HepG2 (cell line): ENCODE measurements at regions not wholly inside any gene's neighbourhood (a gene's known extent, or its start where the extent isn't known, plus 50 kb on each side); places are given as distances from the start of the nearest gene placed in this dataset.

Experiments used
- BCL3 ChIP-seq: sonication (generic); formaldehyde crosslinking; IDR thresholded peaks from 2 replicates; pipeline ENCODE4 v1.5.1; 2020; ENCODE audit warnings: mild to moderate bottlenecking, missing genetic modification reagents, moderate library complexity
- CENPBD1 ChIP-seq: sonication (generic); formaldehyde crosslinking; IDR thresholded peaks from 2 replicates; pipeline ENCODE4 v1.8.0; 2022; ENCODE audit warnings: missing genetic modification reagents, low read depth, mild to moderate bottlenecking, borderline replicate concordance
- FIP1L1 ChIP-seq: fragments of 200-400 bp; formaldehyde crosslinking; IDR thresholded peaks from 2 replicates; pipeline ENCODE4 v1.6.1; 2018; ENCODE audit warnings: low read depth, mild to moderate bottlenecking, low read length, moderate library complexity, borderline replicate concordance; ENCODE audit not compliant: insufficient read depth
- FOSL2 ChIP-seq: sonication (generic); formaldehyde crosslinking; IDR thresholded peaks from 2 replicates; pipeline ENCODE4 v1.4.0; 2020; ENCODE audit warnings: missing genetic modification reagents
- HMGXB3 ChIP-seq: sonication (generic); formaldehyde crosslinking; IDR thresholded peaks from 2 replicates; pipeline ENCODE4 v1.4.0; 2020; ENCODE audit warnings: missing genetic modification reagents, borderline replicate concordance
- JUN ChIP-seq: sonication (generic); formaldehyde crosslinking; IDR thresholded peaks from 2 replicates; pipeline ENCODE4 v1.4.0; 2020; ENCODE audit warnings: mild to moderate bottlenecking, missing genetic modification reagents
- NR1H2 ChIP-seq: sonication (generic); formaldehyde crosslinking; IDR thresholded peaks from 2 replicates; pipeline ENCODE4 v1.8.1; 2022; ENCODE audit warnings: low read depth, missing genetic modification reagents, borderline replicate concordance
- PHF20 ChIP-seq: sonication (generic); formaldehyde crosslinking; IDR thresholded peaks from 2 replicates; pipeline ENCODE4 v1.5.0; 2020; ENCODE audit warnings: mild to moderate bottlenecking, missing genetic modification reagents
- SIN3B ChIP-seq: fragments of 150-350 bp; IDR thresholded peaks from 2 replicates; pipeline ENCODE4 v1.6.1; 2014; ENCODE audit warnings: low read length
- SMAD3 ChIP-seq: sonication (generic); formaldehyde crosslinking; IDR thresholded peaks from 2 replicates; pipeline ENCODE4 v1.4.0; 2020; ENCODE audit warnings: missing genetic modification reagents
- ZNF431 ChIP-seq: sonication (generic); formaldehyde crosslinking; IDR thresholded peaks from 2 replicates; pipeline ENCODE4 v1.9.0; 2022; ENCODE audit warnings: missing genetic modification reagents, low read depth, mild to moderate bottlenecking, borderline replicate concordance
- ZNF441 ChIP-seq: sonication (generic); formaldehyde crosslinking; IDR thresholded peaks from 2 replicates; pipeline ENCODE4 v1.7.0; 2021; ENCODE audit warnings: missing genetic modification reagents, borderline replicate concordance
- ZNF569 ChIP-seq: sonication (generic); formaldehyde crosslinking; IDR thresholded peaks from 2 replicates; pipeline ENCODE4 v1.5.0; 2020; ENCODE audit warnings: mild to moderate bottlenecking, missing genetic modification reagents, moderate library complexity, borderline replicate concordance
- TF ChIP-seq, protein P1 (sequence below): sonication (generic); formaldehyde crosslinking; IDR thresholded peaks from 2 replicates; pipeline ENCODE4 v1.8.0; 2022; ENCODE audit warnings: mild to moderate bottlenecking, missing genetic modification reagents; ENCODE audit not compliant: insufficient replicate concordance
- TF ChIP-seq, protein P2 (sequence below): sonication (generic); formaldehyde crosslinking; IDR thresholded peaks from 2 replicates; pipeline ENCODE4 v1.8.0; 2022; ENCODE audit warnings: low read depth, missing genetic modification reagents
- TF ChIP-seq, protein P3 (sequence below): sonication (generic); formaldehyde crosslinking; conservative IDR thresholded peaks from 2 replicates; pipeline ENCODE4 v1.5.0; 2020; ENCODE audit warnings: missing genetic modification reagents
- TF ChIP-seq, protein P4 (sequence below): sonication (generic); formaldehyde crosslinking; IDR thresholded peaks from 2 replicates; pipeline ENCODE4 v1.4.0; 2020; ENCODE audit warnings: mild to moderate bottlenecking, missing genetic modification reagents

DNA sequence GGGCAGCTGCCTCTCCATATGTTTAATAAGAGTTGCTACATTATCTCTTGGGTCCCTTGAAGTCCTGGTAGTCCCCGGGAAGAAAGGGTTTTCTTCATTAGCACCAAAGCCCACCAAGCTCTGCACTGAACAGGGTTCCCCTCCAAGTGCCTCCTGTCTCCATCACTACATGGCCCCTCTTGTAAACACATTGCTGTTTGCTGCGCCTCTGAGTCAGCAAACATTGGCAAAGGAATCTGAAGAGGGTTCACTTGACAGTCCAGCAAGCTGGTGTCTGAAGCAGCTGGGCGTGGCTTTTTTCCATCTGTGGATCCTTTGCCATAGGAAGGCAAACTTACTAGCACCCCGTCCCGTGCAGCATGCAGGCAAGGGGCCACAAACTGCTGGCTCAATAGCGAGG, 82.8 kb downstream of the TEX51 start (continued):
- TF ChIP-seq, protein P1, sequence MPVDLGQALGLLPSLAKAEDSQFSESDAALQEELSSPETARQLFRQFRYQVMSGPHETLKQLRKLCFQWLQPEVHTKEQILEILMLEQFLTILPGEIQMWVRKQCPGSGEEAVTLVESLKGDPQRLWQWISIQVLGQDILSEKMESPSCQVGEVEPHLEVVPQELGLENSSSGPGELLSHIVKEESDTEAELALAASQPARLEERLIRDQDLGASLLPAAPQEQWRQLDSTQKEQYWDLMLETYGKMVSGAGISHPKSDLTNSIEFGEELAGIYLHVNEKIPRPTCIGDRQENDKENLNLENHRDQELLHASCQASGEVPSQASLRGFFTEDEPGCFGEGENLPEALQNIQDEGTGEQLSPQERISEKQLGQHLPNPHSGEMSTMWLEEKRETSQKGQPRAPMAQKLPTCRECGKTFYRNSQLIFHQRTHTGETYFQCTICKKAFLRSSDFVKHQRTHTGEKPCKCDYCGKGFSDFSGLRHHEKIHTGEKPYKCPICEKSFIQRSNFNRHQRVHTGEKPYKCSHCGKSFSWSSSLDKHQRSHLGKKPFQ (CRISPR knock-in tag): no peak
- TF ChIP-seq, protein P2, sequence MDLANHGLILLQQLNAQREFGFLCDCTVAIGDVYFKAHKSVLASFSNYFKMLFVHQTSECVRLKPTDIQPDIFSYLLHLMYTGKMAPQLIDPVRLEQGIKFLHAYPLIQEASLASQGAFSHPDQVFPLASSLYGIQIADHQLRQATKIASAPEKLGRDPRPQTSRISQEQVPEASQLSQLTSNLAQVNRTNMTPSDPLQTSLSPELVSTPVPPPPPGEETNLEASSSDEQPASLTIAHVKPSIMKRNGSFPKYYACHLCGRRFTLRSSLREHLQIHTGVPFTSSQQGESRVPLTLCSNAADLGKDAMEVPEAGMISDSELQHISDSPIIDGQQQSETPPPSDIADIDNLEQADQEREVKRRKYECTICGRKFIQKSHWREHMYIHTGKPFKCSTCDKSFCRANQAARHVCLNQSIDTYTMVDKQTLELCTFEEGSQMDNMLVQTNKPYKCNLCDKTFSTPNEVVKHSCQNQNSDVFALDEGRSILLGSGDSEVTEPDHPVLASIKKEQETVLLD: no peak
- no peak for TF ChIP-seq CENPBD1 (CRISPR knock-in tag)
- no peak for TF ChIP-seq PHF20 (CRISPR knock-in tag)
- TF ChIP-seq ZNF431 (CRISPR knock-in tag): 0 out of 2 replicates have a peak, but pooled peaks have one; percentile 21
- TF ChIP-seq HMGXB3 (CRISPR knock-in tag): no peak
- no peak for TF ChIP-seq BCL3
- TF ChIP-seq ZNF569 (CRISPR knock-in tag): no peak
- TF ChIP-seq SMAD3 (CRISPR knock-in tag): no peak
- TF ChIP-seq, protein P3, sequence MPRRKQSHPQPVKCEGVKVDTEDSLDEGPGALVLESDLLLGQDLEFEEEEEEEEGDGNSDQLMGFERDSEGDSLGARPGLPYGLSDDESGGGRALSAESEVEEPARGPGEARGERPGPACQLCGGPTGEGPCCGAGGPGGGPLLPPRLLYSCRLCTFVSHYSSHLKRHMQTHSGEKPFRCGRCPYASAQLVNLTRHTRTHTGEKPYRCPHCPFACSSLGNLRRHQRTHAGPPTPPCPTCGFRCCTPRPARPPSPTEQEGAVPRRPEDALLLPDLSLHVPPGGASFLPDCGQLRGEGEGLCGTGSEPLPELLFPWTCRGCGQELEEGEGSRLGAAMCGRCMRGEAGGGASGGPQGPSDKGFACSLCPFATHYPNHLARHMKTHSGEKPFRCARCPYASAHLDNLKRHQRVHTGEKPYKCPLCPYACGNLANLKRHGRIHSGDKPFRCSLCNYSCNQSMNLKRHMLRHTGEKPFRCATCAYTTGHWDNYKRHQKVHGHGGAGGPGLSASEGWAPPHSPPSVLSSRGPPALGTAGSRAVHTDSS (CRISPR knock-in tag): no peak
- TF ChIP-seq JUN (CRISPR knock-in tag): no peak
- TF ChIP-seq FOSL2 (CRISPR knock-in tag): peak; percentile 93
- no peak; the same call in 1 of the 2 replicates for TF ChIP-seq ZNF441 (CRISPR knock-in tag)
- TF ChIP-seq FIP1L1: no peak
- no peak for TF ChIP-seq SIN3B
- no peak for TF ChIP-seq NR1H2
- TF ChIP-seq, protein P4, sequence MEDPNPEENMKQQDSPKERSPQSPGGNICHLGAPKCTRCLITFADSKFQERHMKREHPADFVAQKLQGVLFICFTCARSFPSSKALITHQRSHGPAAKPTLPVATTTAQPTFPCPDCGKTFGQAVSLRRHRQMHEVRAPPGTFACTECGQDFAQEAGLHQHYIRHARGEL (CRISPR knock-in tag): no peak
